K562 (cell line): ENCODE measurements at regions not wholly inside any gene's neighbourhood (a gene's known extent, or its start where the extent isn't known, plus 50 kb on each side); places are given as distances from the start of the nearest gene placed in this dataset.

ENCODE experiments used
- ATAC-seq: fragments of 200-7000 bp; cut with Tn5 transposase; 3 replicates; pipeline ENCODE4 v1.9.1; 2020; ENCODE audit warnings: moderate library complexity
- BruUV-seq: library from RNA; stranded (reverse); fragments of 400-500 nt; replicated peaks from 2 replicates; lab custom pipeline; 2021; lab: Mats Ljungman, UMichigan
- CTCF ChIA-PET: fragments of 300-600 bp; formaldehyde crosslinking; extraction: SDS; loops from one replicate; lab custom pipeline; 2021; ENCODE audit warnings: low intra/inter-chr PET ratio; lab: Yijun Ruan, JAX
- POLR2A ChIA-PET: fragments of 300-600, 350-650 bp; sonication (Branson Sonifier 250); formaldehyde crosslinking; extraction: SDS; loops from one replicate; lab custom pipeline; 2021; ENCODE audit warnings: antibody characterized with exemption, inconsistent platforms; lab: Yijun Ruan, JAX
- DNase-seq, 4 experiments: peaks; one replicate each; pipeline versions ENCODE4 v3.0.0 to v3.0.0-alpha.2; 2011 to 2018; ENCODE audit warnings: low spot score in 3 of 4, mixed read lengths in 3 of 4; ENCODE audit errors: extremely low read depth in 1 of 4
- FAIRE-seq: peaks from 2 replicates; lab custom pipeline; 2011; peaks lifted over from hg19 to GRCh38; lab: Jason Lieb, UNC
- H2AFZ ChIP-seq: 2 replicates; pipeline ENCODE4 v1.6.0; 2011; ENCODE audit warnings: low read depth, low read length, control low read depth, inconsistent platforms
- H3K27ac ChIP-seq: fragments of 200-600 bp; 3 replicates; pipeline ENCODE4 v1.8.0; 2011; ENCODE audit warnings: low read depth, mild to moderate bottlenecking, control low read depth, inconsistent platforms, low read length, moderate library complexity, mixed read lengths; ENCODE audit errors: extremely low read depth
- H3K27me3 ChIP-seq, 2 experiments: fragments of 300-600 bp in 1 of 2; 2 replicates in 1 of 2; 3 replicates in 1 of 2; pipeline versions ENCODE4 v1.6.0 to v1.8.0; 2011; ENCODE audit warnings: inconsistent platforms in 2 of 2, low read length in 2 of 2, mild to moderate bottlenecking in 1 of 2, mixed read lengths in 1 of 2, moderate library complexity in 1 of 2; ENCODE audit not compliant: control insufficient read depth in 2 of 2, insufficient read depth in 2 of 2
- H3K36me3 ChIP-seq: fragments of 300-600 bp; 3 replicates; pipeline ENCODE4 v1.8.0; 2011; ENCODE audit warnings: mild to moderate bottlenecking, low read length, inconsistent platforms; ENCODE audit not compliant: control insufficient read depth, insufficient read depth
- H3K4me1 ChIP-seq, 2 experiments: fragments of 200-600 bp in 1 of 2; replicated peaks in 1 of 2; 2 replicates in 1 of 2; 3 replicates in 1 of 2; pipeline versions ENCODE4 v1.5.1 to v1.8.0; 2011; ENCODE audit warnings: inconsistent platforms in 2 of 2, low read length in 2 of 2, mild to moderate bottlenecking in 1 of 2, mixed read lengths in 1 of 2, moderate library complexity in 1 of 2; ENCODE audit not compliant: control insufficient read depth in 2 of 2, insufficient read depth in 2 of 2
- H3K4me2 ChIP-seq: 2 replicates; pipeline ENCODE4 v1.6.1; 2011; ENCODE audit warnings: low read length, control low read depth, inconsistent platforms, mixed read lengths; ENCODE audit not compliant: insufficient read depth
- H3K4me3 ChIP-seq: fragments of 200-600 bp; sonication (generic), shearing (Covaris generic); 2 replicates; pipeline ENCODE4 v1.5.1; 2016; ENCODE audit warnings: control low read depth, inconsistent platforms
- H3K79me2 ChIP-seq: fragments of 200-600 bp; 3 replicates; pipeline ENCODE4 v1.8.0; 2011; ENCODE audit warnings: low read length, inconsistent platforms; ENCODE audit not compliant: control insufficient read depth, insufficient read depth
- H3K9ac ChIP-seq, 2 experiments: 2 replicates each; pipeline versions ENCODE4 v1.6.0 to v1.6.1; 2011; ENCODE audit warnings: low read depth in 2 of 2, low read length in 2 of 2, control low read depth in 1 of 2, inconsistent platforms in 1 of 2, mild to moderate bottlenecking in 1 of 2, mixed read lengths in 1 of 2; ENCODE audit not compliant: insufficient read depth in 1 of 2
- H3K9me1 ChIP-seq: one replicate; pipeline ENCODE4 v1.6.0; 2011; ENCODE audit warnings: inconsistent platforms, mild to moderate bottlenecking, low read length, moderate library complexity; ENCODE audit not compliant: control insufficient read depth, insufficient read depth
- H3K9me3 ChIP-seq: replicated peaks from 2 replicates; pipeline ENCODE4 v1.5.1; 2011; ENCODE audit warnings: low read depth, low read length, inconsistent platforms; ENCODE audit not compliant: control insufficient read depth, insufficient read depth
- H4K20me1 ChIP-seq: replicated peaks from 2 replicates; pipeline ENCODE4 v1.6.1; 2011; ENCODE audit warnings: low read length, inconsistent platforms, mixed read lengths; ENCODE audit not compliant: control insufficient read depth, insufficient read depth
- CBX8 ChIP-seq: fragments of 200-600 bp; sonication (generic); IDR thresholded peaks from 2 replicates; pipeline ENCODE4 v1.6.1; 2012; ENCODE audit warnings: borderline replicate concordance, mixed run types, low read depth, mild to moderate bottlenecking, moderate library complexity, mixed read lengths, low read length, control low read depth, inconsistent platforms; ENCODE audit not compliant: poor library complexity, severe bottlenecking; ENCODE audit errors: extremely low read depth
- GATA2 ChIP-seq: sonication (generic); formaldehyde crosslinking; IDR thresholded peaks from 2 replicates; pipeline ENCODE4 v1.4.0; 2020; ENCODE audit warnings: mild to moderate bottlenecking, missing genetic modification reagents
- SUPT5H ChIP-seq: fragments of 450-650 bp; IDR thresholded peaks from 2 replicates; pipeline ENCODE4 v1.6.1; 2016
- ZNF24 ChIP-seq: fragments of 450-650 bp; IDR thresholded peaks from 2 replicates; pipeline ENCODE4 v1.6.1; 2016
- in situ Hi-C: fragments of 300-500 bp; cut with MboI; formaldehyde crosslinking; loops from 4 replicates; pipeline ENCODE4 v1.15.0; 2018; ENCODE audit warnings: inconsistent platforms, mixed read lengths
- intact Hi-C: fragments of 100-400 bp; cut with micrococcal nuclease; formaldehyde crosslinking; loops from 2 replicates; pipeline ENCODE4 v1.14.2; 2022
- TF ChIP-seq, protein P1 (sequence below): fragments of 450-650 bp; IDR thresholded peaks from 2 replicates; pipeline ENCODE4 v1.6.1; 2016; ENCODE audit warnings: mild to moderate bottlenecking, moderate library complexity
- TF ChIP-seq, protein P2 (sequence below): fragments of 450-650 bp; IDR thresholded peaks from 2 replicates; pipeline ENCODE4 v1.7.1; 2018; ENCODE audit warnings: mild to moderate bottlenecking, low read depth; ENCODE audit not compliant: partially characterized antibody
- TF ChIP-seq, protein P3 (sequence below): sonication (generic); formaldehyde crosslinking; IDR thresholded peaks from 2 replicates; pipeline ENCODE4 v1.8.0; 2022; ENCODE audit warnings: missing genetic modification reagents, mild to moderate bottlenecking, borderline replicate concordance

DNA sequence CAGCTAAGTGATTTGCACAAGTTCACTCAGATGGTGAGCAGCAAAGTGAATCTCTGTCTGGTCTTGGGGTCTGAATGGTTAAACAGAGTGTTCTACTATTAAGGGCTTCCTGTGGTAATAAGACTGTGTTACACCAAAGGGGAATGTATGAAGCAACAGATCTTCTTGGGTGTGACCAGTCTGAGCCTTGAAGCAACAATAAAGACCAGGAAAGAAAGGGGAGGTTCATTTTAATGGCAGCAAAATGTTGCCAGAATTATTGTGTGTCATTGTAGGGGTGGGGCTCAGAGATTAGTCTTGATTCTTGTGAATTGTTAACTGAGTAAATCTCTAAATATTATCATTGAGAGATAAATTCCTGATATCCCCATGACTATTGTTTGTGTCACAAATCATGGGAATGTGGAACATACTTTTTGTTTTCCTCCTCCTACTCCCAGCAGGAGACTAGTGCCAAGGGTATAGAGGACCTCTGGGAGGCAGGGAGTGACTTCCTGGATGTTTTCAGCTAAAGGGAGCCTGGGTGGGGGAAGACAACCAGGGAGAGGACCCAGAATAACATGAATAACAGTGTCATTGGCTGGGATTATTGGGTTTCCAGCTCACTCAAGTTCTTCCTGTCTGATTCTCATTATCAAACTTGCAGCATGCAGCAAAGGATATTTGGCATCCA lies 141.4 kb upstream of the PAK3 start:
- no peak overlapping the region for H3K9ac ChIP-seq
- H4K20me1 ChIP-seq, result no peaks in the 10 kb centered on the region
- ChIA-PET CTCF (no interaction called here), POLR2A (no interaction called here)
- no peaks in the 10 kb centered on the region for H3K79me2 ChIP-seq
- intact Hi-C loops (no loop called here), in situ Hi-C loops (no loop called here)
- H3K4me3 ChIP-seq, result no peak overlapping the region
- H3K27me3 ChIP-seq, result no peaks in the 10 kb centered on the region
- H3K4me1 ChIP-seq, result no peaks in the 10 kb centered on the region
- H3K36me3 ChIP-seq, result no peaks in the 10 kb centered on the region
- H3K27ac ChIP-seq, result no peak overlapping the region
- no TSS peak for BruUV-seq
- H3K4me2 ChIP-seq, result no peak overlapping the region
- H3K9me3 ChIP-seq, result no peaks in the 10 kb centered on the region
- ATAC-seq, result no peak
- H2AFZ ChIP-seq, result no peak overlapping the region
- FAIRE-seq, result no peak
- H3K9me1 ChIP-seq, result no peaks in the 10 kb centered on the region
- no peak for DNase-seq
- TF ChIP-seq, protein P1, sequence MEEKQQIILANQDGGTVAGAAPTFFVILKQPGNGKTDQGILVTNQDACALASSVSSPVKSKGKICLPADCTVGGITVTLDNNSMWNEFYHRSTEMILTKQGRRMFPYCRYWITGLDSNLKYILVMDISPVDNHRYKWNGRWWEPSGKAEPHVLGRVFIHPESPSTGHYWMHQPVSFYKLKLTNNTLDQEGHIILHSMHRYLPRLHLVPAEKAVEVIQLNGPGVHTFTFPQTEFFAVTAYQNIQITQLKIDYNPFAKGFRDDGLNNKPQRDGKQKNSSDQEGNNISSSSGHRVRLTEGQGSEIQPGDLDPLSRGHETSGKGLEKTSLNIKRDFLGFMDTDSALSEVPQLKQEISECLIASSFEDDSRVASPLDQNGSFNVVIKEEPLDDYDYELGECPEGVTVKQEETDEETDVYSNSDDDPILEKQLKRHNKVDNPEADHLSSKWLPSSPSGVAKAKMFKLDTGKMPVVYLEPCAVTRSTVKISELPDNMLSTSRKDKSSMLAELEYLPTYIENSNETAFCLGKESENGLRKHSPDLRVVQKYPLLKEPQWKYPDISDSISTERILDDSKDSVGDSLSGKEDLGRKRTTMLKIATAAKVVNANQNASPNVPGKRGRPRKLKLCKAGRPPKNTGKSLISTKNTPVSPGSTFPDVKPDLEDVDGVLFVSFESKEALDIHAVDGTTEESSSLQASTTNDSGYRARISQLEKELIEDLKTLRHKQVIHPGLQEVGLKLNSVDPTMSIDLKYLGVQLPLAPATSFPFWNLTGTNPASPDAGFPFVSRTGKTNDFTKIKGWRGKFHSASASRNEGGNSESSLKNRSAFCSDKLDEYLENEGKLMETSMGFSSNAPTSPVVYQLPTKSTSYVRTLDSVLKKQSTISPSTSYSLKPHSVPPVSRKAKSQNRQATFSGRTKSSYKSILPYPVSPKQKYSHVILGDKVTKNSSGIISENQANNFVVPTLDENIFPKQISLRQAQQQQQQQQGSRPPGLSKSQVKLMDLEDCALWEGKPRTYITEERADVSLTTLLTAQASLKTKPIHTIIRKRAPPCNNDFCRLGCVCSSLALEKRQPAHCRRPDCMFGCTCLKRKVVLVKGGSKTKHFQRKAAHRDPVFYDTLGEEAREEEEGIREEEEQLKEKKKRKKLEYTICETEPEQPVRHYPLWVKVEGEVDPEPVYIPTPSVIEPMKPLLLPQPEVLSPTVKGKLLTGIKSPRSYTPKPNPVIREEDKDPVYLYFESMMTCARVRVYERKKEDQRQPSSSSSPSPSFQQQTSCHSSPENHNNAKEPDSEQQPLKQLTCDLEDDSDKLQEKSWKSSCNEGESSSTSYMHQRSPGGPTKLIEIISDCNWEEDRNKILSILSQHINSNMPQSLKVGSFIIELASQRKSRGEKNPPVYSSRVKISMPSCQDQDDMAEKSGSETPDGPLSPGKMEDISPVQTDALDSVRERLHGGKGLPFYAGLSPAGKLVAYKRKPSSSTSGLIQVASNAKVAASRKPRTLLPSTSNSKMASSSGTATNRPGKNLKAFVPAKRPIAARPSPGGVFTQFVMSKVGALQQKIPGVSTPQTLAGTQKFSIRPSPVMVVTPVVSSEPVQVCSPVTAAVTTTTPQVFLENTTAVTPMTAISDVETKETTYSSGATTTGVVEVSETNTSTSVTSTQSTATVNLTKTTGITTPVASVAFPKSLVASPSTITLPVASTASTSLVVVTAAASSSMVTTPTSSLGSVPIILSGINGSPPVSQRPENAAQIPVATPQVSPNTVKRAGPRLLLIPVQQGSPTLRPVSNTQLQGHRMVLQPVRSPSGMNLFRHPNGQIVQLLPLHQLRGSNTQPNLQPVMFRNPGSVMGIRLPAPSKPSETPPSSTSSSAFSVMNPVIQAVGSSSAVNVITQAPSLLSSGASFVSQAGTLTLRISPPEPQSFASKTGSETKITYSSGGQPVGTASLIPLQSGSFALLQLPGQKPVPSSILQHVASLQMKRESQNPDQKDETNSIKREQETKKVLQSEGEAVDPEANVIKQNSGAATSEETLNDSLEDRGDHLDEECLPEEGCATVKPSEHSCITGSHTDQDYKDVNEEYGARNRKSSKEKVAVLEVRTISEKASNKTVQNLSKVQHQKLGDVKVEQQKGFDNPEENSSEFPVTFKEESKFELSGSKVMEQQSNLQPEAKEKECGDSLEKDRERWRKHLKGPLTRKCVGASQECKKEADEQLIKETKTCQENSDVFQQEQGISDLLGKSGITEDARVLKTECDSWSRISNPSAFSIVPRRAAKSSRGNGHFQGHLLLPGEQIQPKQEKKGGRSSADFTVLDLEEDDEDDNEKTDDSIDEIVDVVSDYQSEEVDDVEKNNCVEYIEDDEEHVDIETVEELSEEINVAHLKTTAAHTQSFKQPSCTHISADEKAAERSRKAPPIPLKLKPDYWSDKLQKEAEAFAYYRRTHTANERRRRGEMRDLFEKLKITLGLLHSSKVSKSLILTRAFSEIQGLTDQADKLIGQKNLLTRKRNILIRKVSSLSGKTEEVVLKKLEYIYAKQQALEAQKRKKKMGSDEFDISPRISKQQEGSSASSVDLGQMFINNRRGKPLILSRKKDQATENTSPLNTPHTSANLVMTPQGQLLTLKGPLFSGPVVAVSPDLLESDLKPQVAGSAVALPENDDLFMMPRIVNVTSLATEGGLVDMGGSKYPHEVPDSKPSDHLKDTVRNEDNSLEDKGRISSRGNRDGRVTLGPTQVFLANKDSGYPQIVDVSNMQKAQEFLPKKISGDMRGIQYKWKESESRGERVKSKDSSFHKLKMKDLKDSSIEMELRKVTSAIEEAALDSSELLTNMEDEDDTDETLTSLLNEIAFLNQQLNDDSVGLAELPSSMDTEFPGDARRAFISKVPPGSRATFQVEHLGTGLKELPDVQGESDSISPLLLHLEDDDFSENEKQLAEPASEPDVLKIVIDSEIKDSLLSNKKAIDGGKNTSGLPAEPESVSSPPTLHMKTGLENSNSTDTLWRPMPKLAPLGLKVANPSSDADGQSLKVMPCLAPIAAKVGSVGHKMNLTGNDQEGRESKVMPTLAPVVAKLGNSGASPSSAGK, result no peak
- no peak for TF ChIP-seq SUPT5H
- TF ChIP-seq, protein P2, sequence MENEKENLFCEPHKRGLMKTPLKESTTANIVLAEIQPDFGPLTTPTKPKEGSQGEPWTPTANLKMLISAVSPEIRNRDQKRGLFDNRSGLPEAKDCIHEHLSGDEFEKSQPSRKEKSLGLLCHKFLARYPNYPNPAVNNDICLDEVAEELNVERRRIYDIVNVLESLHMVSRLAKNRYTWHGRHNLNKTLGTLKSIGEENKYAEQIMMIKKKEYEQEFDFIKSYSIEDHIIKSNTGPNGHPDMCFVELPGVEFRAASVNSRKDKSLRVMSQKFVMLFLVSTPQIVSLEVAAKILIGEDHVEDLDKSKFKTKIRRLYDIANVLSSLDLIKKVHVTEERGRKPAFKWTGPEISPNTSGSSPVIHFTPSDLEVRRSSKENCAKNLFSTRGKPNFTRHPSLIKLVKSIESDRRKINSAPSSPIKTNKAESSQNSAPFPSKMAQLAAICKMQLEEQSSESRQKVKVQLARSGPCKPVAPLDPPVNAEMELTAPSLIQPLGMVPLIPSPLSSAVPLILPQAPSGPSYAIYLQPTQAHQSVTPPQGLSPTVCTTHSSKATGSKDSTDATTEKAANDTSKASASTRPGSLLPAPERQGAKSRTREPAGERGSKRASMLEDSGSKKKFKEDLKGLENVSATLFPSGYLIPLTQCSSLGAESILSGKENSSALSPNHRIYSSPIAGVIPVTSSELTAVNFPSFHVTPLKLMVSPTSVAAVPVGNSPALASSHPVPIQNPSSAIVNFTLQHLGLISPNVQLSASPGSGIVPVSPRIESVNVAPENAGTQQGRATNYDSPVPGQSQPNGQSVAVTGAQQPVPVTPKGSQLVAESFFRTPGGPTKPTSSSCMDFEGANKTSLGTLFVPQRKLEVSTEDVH, result no peak
- no peak for TF ChIP-seq GATA2 (CRISPR knock-in tag)
- TF ChIP-seq, protein P3, sequence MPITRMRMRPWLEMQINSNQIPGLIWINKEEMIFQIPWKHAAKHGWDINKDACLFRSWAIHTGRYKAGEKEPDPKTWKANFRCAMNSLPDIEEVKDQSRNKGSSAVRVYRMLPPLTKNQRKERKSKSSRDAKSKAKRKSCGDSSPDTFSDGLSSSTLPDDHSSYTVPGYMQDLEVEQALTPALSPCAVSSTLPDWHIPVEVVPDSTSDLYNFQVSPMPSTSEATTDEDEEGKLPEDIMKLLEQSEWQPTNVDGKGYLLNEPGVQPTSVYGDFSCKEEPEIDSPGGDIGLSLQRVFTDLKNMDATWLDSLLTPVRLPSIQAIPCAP, result no peak
- no peak for TF ChIP-seq CBX8
- TF ChIP-seq ZNF24, result no peak
